GM21423 (cell line): ENCODE measurements at regions not wholly inside any gene's neighbourhood (a gene's known extent, or its start where the extent isn't known, plus 50 kb on each side); places are given as distances from the start of the nearest gene placed in this dataset.
"Not testable (repeated sequence)": the region's sequence is repeated elsewhere in the genome, so short reads cannot be mapped to it uniquely, and the experiment has no call there.

ENCODE experiments used
- ATAC-seq: cut with Tn5 transposase; IDR thresholded peaks from one replicate; pipeline ENCODE4 v1.9.1; 2021; ENCODE audit warnings: mild to moderate bottlenecking, moderate library complexity; ENCODE audit not compliant: unreplicated experiment

- no peak for ATAC-seq
Measured at GRCh38 chr1:201719812-201720521, 109.0 kb upstream of the IPO9 start.

- ATAC-seq, result no peak
Measured at GRCh38 chr1:201720522-201720844, 108.5 kb upstream of the IPO9 start.

GRCh38 chr1:201721082-201722049, 107.6 kb upstream of the IPO9 start:
- ATAC-seq, result no peak

GRCh38 chr1:201724039-201724765, 104.8 kb upstream of the IPO9 start:
- ATAC-seq, result no peak

- ATAC-seq, result no peak
Measured at GRCh38 chr1:201724766-201725118, 104.2 kb upstream of the IPO9 start.

- no peak for ATAC-seq
Measured at GRCh38 chr1:201726700-201727099, 102.3 kb upstream of the IPO9 start.

- ATAC-seq, result no peak
Measured at GRCh38 chr1:201728731-201729130, 100.2 kb upstream of the IPO9 start.

GRCh38 chr1:201729973-201730608, 98.9 kb upstream of the IPO9 start:
- no peak for ATAC-seq

- ATAC-seq, result no peak
Measured at GRCh38 chr1:201730611-201731010, 98.3 kb upstream of the IPO9 start.

- ATAC-seq, result no peak
Measured at GRCh38 chr1:201731142-201731541, 97.8 kb upstream of the IPO9 start.

GRCh38 chr1:201731592-201731991, 97.4 kb upstream of the IPO9 start:
- ATAC-seq, result no peak

- no peak for ATAC-seq
Measured at GRCh38 chr1:201732351-201732750, 96.6 kb upstream of the IPO9 start.

- ATAC-seq, result not testable (repeated sequence)
Measured at GRCh38 chr1:201734221-201734620, 94.7 kb upstream of the IPO9 start.

- ATAC-seq, result no peak
Measured at GRCh38 chr1:201734786-201735185, 94.2 kb upstream of the IPO9 start.

GRCh38 chr1:201736707-201737320, 92.1 kb upstream of the IPO9 start:
- no peak for ATAC-seq

GRCh38 chr1:201737352-201738060, 91.5 kb upstream of the IPO9 start:
- ATAC-seq, result no peak

- ATAC-seq, result no peak
Measured at GRCh38 chr1:201739080-201739479, 89.9 kb upstream of the IPO9 start.

- ATAC-seq, result no peak
Measured at GRCh38 chr1:201739492-201740085, 89.4 kb upstream of the IPO9 start.

- ATAC-seq, result no peak
Measured at GRCh38 chr1:201740086-201740541, 88.8 kb upstream of the IPO9 start.
